Left renal pelvis (tissue), 4 donors: ENCODE measurements at regions not wholly inside any gene's neighbourhood (a gene's known extent, or its start where the extent isn't known, plus 50 kb on each side); places are given as distances from the start of the nearest gene placed in this dataset.

Experiments used
- DNase-seq, 4 donors: peaks; one replicate each; pipeline ENCODE4 v3.0.0-alpha.2; 2013; ENCODE audit warnings: low read depth in 4 of 4, low spot score in 3 of 4

- DNase-seq: no peak
These were observed 103.4 kb downstream of the DDIT4L start for GRCh38 chr4:100086766-100087431.

DNA sequence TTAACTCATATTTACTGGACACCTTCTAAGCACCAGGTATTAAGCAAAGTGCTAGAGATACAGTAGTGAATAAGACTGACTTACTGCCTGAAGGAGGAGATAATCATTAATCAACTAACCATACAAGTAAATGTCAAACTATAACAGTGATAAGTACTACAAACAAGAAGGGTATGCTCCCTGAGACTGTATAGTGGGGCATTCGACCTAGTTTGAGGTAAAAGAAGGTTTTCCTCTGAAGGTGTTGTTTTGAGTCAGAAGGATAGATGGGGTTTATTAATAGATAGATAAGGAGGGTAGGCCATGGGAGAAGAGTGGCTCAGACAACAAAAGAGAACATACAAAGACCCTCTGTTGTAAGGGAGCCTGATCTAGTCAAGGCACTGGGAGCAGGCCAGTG is 105.4 kb downstream of the DDIT4L start:
- no peak for DNase-seq

GRCh38 chr4:100083289-100083688 is 107.0 kb downstream of the DDIT4L start:
- no peak for DNase-seq

- DNase-seq: no peak
These were observed 107.4 kb downstream of the DDIT4L start for GRCh38 chr4:100082852-100083251.

DNA sequence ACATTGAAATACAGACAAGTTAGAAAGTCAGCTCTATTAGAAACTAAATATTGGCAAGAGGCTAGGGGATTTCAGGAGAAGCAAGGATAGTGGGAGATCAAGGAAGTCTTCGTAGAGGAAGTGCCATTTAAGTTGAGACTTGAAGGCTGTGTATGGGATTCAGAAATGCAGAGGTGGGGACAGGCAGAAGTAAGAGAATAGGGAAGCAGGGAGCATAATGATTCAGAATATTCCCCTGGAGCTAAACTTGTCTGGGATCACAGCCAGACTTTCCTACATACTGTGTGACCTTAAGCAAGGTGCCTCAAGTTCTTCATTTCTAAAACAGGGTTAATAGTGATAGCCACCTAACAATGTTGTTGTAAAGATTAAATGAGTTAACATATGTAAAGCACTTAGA is 108.8 kb downstream of the DDIT4L start:
- DNase-seq: no peak

- no peak for DNase-seq
These were observed 111.0 kb downstream of the DDIT4L start for GRCh38 chr4:100079264-100079663.

GRCh38 chr4:100076753-100077152 is 113.5 kb downstream of the DDIT4L start:
- DNase-seq: no peak

DNA sequence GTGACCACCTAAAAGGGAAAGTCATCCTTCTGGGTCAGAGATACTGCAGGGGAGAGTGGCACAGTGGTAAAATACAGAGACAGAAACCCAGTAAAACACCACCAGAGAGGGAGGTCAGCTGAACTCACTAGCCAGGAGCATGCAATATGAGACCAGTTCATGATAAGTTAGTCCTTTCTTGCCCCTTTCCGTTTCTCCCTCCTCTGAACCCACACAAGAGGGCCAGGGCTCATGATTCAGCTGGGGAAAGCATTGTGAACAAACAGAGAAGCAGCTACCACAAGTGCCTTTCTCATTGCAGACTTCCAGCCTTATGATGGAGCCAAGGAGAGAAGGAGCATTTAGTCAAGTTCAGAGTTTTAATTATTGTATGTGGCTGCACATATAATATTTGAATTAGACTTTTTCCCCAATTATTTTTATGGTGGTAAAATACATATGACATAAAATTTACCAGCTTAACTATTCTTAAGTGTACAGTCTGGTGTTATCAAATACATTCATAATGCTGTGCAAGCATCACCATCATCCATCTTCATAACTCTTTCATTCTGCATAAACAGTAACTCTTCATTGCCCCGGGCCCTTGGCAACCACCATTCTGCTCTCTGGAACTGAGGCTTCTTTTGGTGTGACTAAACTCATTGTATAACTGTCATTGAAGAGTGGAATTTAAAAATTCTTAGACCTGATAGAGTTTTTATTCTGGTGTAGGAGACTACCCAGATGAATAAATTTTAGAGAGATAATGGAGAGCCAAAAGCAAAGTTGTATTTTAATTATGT is 114.6 kb downstream of the DDIT4L start:
- no peak for DNase-seq

DNA sequence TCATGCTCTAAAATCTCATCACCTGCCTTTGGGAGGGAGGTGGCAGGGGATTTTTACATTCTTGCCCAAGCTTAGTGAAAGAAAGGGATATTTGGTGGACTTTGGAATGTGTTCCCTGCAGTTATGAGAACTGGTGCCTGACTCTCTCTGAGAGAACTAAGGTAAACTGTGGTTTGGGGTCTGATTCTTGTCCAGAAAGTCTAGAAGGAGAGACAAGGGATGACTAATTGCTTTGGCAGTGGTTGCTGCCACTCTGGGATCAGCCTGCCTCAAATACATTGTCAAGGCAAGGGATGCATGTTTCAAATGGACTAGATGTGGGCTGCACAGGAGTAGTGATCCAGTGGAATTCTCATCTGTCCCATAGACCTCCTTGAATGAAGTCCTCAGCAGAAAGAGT is 115.2 kb downstream of the DDIT4L start:
- DNase-seq: no peak

DNA sequence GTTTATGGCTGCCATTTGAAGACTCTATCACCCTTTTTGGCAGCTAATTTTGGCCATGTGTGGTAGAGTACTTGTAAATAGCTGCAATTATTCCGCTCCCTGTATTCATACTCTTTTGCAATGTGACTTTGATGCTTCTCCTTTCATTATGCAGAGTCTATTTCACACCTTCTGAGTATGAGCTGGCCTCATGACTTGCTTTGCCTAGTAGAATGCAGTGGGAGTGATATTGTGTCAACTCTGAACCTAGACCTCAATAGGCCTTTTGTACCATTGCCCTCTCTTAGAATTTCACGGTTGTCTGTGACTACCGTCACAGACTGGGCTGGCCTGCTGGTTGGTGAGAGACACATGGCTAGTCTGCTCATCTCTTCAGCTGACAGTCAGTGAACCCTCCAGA is 118.8 kb downstream of the DDIT4L start:
- no peak for DNase-seq

DNA sequence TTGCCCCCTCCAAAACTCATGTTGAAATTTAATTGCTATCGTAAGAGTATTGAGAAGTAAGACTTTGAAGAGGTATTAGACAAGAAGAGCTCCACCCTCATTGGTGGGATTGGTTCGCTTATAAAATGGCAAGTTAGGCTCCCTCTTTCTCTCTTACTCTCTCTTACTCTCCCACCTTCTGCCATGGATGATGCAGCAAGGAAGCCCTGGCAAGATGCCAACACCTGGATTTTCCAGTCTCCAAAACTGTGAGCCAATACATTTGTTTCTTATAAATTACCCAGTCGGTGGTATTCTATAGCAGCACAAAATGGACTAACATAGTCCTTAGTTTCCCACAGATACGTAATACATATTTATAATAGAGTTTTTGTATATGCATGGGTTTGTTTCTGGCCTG is 119.4 kb downstream of the DDIT4L start:
- DNase-seq: no peak

- no peak for DNase-seq
These were observed 119.1 kb upstream of the H2AZ1 start for GRCh38 chr4:100069207-100069606.

DNA sequence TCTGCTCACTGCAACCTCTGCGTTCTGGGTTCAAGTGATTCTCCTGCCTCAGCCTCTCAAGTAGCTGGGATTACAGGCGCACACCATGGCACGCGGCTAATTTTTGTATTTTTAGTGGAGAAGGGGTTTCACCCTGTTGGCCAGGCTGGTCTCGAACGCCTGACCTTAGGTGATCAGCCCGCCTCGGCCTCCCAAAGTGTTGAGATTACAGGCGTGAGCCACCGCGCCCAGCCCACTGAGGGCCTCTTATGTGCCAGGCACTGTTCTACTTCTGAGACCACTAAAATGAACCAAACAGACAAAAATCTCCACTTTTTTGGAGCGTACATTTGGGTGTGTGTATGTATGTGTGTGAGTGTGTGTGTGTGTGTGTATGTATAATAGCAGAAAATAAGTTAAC is 117.2 kb upstream of the H2AZ1 start:
- no peak for DNase-seq

- no peak for DNase-seq
These were observed 113.3 kb upstream of the H2AZ1 start for GRCh38 chr4:100063355-100063754.

- DNase-seq: no peak
These were observed 112.8 kb upstream of the H2AZ1 start for GRCh38 chr4:100062921-100063320.

- no peak for DNase-seq
These were observed 111.8 kb upstream of the H2AZ1 start for GRCh38 chr4:100061835-100062234.

GRCh38 chr4:100060765-100061416 is 110.8 kb upstream of the H2AZ1 start:
- no peak for DNase-seq

DNA sequence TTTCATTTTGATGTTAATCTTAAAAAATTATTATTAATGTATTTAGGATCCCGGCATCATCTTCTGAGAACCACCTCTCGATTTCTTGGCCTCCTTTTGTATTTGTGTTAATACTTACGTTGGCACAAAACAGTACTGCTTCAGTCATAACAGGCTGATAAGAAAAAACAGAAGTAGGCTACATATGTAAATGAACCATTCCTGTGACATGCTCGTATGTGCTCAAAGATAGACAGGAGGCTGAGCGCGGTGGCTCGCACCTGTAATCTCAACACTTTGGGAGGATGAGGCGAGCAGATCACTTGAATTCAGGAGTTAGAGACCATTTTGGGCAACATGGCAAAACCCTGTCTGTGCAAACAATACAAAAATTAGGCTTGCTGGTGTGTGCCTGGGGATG is 109.4 kb upstream of the H2AZ1 start:
- no peak for DNase-seq

DNA sequence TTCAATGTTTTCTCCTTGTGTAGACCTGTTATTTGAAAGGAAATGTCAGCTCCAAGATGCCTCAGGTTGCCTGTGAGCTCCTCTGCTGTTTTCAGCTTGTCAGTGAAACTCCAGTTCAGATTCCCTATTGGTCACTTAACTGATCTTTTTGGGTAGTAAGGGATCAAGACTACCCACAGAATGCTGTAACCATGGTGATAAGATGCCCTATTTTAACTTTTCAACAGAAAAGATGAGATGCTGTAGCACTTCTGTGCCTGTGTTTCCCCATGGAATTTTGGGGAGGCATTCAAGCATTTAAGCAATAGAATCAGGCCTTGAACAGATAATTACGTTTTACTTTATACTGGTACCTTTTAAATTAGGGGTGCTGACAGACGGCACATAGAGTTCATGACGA is 106.6 kb upstream of the H2AZ1 start:
- no peak for DNase-seq

GRCh38 chr4:100054071-100054470 is 104.0 kb upstream of the H2AZ1 start:
- DNase-seq: no peak

DNA sequence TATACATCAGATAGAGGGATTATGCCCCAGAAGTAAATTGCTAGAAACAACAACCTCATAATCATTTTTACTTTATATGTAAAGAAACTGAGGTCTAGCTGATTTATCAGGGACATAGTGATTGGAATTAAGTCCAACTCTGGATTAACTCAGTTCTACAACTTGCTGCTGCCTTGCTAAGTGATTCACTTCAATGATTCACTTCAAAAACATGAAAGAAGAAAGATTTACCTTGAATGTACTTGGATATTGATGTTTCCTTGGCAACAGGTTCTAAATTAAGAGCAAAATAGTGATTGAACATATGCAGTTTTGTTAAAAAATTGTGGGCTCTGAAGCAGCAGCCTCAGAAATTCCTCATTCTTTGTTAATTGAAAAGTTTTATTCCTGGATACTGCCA is 99.8 kb upstream of the H2AZ1 start:
- no peak for DNase-seq

GRCh38 chr4:100042711-100043110 is 92.6 kb upstream of the H2AZ1 start:
- no peak for DNase-seq
